GM19043 (cell line): ENCODE measurements at regions not wholly inside any gene's neighbourhood (a gene's known extent, or its start where the extent isn't known, plus 50 kb on each side); places are given as distances from the start of the nearest gene placed in this dataset.
"Not testable (repeated sequence)": the region's sequence is repeated elsewhere in the genome, so short reads cannot be mapped to it uniquely, and the experiment has no call there.

Source experiments
- ATAC-seq: cut with Tn5 transposase; IDR thresholded peaks from one replicate; pipeline ENCODE4 v1.9.1; 2021; ENCODE audit warnings: low read depth; ENCODE audit not compliant: unreplicated experiment

- ATAC-seq: not testable (repeated sequence)
Measured at GRCh38 chr5:39687924-39688323, 263.1 kb upstream of the DAB2 start.

GRCh38 chr5:39680213-39680612 lies 255.4 kb upstream of the DAB2 start:
- no peak for ATAC-seq

- no peak for ATAC-seq
Measured at GRCh38 chr5:39678534-39678933, 253.8 kb upstream of the DAB2 start.

- ATAC-seq: no peak
Measured at GRCh38 chr5:39675676-39676075, 250.9 kb upstream of the DAB2 start.

GRCh38 chr5:39674209-39675082 lies 249.7 kb upstream of the DAB2 start:
- ATAC-seq: no peak

GRCh38 chr5:39671561-39671961 lies 246.8 kb upstream of the DAB2 start:
- ATAC-seq: no peak

GRCh38 chr5:39670955-39671354 lies 246.2 kb upstream of the DAB2 start:
- ATAC-seq: no peak

GRCh38 chr5:39670391-39670790 lies 245.6 kb upstream of the DAB2 start:
- ATAC-seq: no peak

- no peak for ATAC-seq
Measured at GRCh38 chr5:39668980-39669379, 244.2 kb upstream of the DAB2 start.

- no peak for ATAC-seq
Measured at GRCh38 chr5:39665328-39665727, 240.5 kb upstream of the DAB2 start.

GRCh38 chr5:39662945-39663344 lies 238.2 kb upstream of the DAB2 start:
- ATAC-seq: no peak

GRCh38 chr5:39661026-39661779 lies 236.4 kb upstream of the DAB2 start:
- ATAC-seq: no peak

- no peak for ATAC-seq
Measured at GRCh38 chr5:39660020-39660419, 235.2 kb upstream of the DAB2 start.

GRCh38 chr5:39658866-39659265 lies 234.1 kb upstream of the DAB2 start:
- ATAC-seq: no peak

- ATAC-seq: peak; percentile 56
Measured at GRCh38 chr5:39657943-39658342, 233.2 kb upstream of the DAB2 start.

- no peak for ATAC-seq
Measured at GRCh38 chr5:39656600-39656999, 231.8 kb upstream of the DAB2 start.

GRCh38 chr5:39654715-39655114 lies 229.9 kb upstream of the DAB2 start:
- no peak for ATAC-seq

- ATAC-seq: not testable (repeated sequence)
Measured at GRCh38 chr5:39652481-39652880, 227.7 kb upstream of the DAB2 start.

- ATAC-seq: no peak
Measured at GRCh38 chr5:39652036-39652435, 227.3 kb upstream of the DAB2 start.

GRCh38 chr5:39650008-39650762 lies 225.4 kb upstream of the DAB2 start:
- ATAC-seq: no peak

- ATAC-seq: peak; percentile 69
Measured at GRCh38 chr5:39648848-39649227, 224.1 kb upstream of the DAB2 start.
